ENCODE measurements at regions not wholly inside any gene's neighbourhood (a gene's known extent, or its start where the extent isn't known, plus 50 kb on each side); places are given as distances from the start of the nearest gene placed in this dataset.
"Not testable (repeated sequence)": the region's sequence is repeated elsewhere in the genome, so short reads cannot be mapped to it uniquely, and the experiment has no call there.

DNA sequence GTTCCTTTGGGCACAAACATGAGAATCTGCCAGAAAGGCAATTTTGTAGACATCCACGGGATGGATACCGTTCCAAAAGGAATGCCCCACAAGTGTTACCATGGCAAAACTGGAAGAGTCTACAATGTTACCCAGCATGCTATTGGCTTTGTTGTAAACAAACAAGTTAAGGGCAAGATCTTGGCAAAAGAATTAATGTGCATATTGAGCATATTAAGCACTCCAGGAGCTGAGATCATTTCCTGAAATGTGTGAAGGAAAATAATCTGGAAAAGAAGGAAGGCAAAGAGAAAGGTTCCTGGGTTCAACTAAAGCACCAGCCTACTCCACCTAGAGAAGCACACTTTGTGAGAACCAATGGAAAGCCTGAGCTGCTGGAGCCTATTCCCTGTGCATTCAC lies 103.9 kb upstream of the ARG1 start:
- Histone ChIP-seq H3K4me3 (no peak overlapping the region), H3K27me3 (peaks cover 0 to 3% of the 10 kb centered on the region in 2 donors)
- intact Hi-C loops (cut with DNase I; ENCODE audit: low total_unique reads): no loop called here

GRCh38 chr6:131470534-131470933 lies 102.5 kb upstream of the ARG1 start:
- intact Hi-C loops (cut with DNase I; ENCODE audit: low total_unique reads): no loop called here
- Histone ChIP-seq H3K4me1 (no peaks in the 10 kb centered on the region), H3K27ac (no peak overlapping the region), H3K36me3 (no peaks in the 10 kb centered on the region), H3K4me3 (no peak overlapping the region), H3K27me3 (peaks cover 0 to 3% of the 10 kb centered on the region in 2 donors), H3K9me3 (no peaks in the 10 kb centered on the region)
- TF ChIP-seq, protein P1, sequence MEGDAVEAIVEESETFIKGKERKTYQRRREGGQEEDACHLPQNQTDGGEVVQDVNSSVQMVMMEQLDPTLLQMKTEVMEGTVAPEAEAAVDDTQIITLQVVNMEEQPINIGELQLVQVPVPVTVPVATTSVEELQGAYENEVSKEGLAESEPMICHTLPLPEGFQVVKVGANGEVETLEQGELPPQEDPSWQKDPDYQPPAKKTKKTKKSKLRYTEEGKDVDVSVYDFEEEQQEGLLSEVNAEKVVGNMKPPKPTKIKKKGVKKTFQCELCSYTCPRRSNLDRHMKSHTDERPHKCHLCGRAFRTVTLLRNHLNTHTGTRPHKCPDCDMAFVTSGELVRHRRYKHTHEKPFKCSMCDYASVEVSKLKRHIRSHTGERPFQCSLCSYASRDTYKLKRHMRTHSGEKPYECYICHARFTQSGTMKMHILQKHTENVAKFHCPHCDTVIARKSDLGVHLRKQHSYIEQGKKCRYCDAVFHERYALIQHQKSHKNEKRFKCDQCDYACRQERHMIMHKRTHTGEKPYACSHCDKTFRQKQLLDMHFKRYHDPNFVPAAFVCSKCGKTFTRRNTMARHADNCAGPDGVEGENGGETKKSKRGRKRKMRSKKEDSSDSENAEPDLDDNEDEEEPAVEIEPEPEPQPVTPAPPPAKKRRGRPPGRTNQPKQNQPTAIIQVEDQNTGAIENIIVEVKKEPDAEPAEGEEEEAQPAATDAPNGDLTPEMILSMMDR (IDR thresholded peaks at IDR 0.05): no peak
- DNase-seq: no peak

More for the DNA sequence above, 103.9 kb upstream of the ARG1 start:
- H3K9me3 ChIP-seq: no peaks in the 10 kb centered on the region
- no peak for DNase-seq
- H3K36me3 ChIP-seq: no peaks in the 10 kb centered on the region
- H3K4me1 ChIP-seq: no peaks in the 10 kb centered on the region
- TF ChIP-seq, protein P1 (IDR thresholded peaks at IDR 0.05): no peak
- H3K27ac ChIP-seq: no peak overlapping the region

- Histone ChIP-seq H3K27ac (no peak overlapping the region), H3K4me1 (no peaks in the 10 kb centered on the region), H3K4me3 (no peak overlapping the region), H3K9me3 (no peaks in the 10 kb centered on the region), H3K27me3 (peaks cover 0 to 3% of the 10 kb centered on the region in 2 donors), H3K36me3 (no peaks in the 10 kb centered on the region)
- TF ChIP-seq, protein P1 (IDR thresholded peaks at IDR 0.05): no peak
- no peak for DNase-seq
- intact Hi-C loops (cut with DNase I; ENCODE audit: low total_unique reads): no loop called here
These were observed 101.7 kb upstream of the ARG1 start for GRCh38 chr6:131471331-131471730.

DNA sequence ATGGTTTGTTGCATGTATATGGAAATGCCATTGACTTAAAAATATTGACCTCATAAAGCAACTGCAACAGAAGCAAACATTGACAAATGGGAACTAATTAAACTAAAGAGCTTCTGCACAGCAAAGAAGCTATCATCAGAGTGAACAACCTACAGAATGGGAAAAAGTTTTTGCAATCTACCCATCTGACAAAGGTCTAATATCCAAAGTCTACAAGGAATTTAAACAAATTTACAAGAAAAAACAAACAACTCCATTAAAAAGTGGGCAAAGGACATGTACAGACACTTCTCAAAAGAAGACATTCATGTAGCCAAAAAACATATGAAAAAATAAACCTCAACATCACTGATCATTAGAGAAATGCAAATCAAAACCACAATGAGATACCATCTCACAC lies 99.7 kb upstream of the ARG1 start:
- H3K27ac ChIP-seq; H3K9me3 ChIP-seq; H3K4me3 ChIP-seq; H3K4me1 ChIP-seq; intact Hi-C loops (cut with DNase I; ENCODE audit: low total_unique reads); H3K36me3 ChIP-seq; H3K27me3 ChIP-seq; DNase-seq: not testable (repeated sequence)

GRCh38 chr6:131476362-131476761 lies 96.7 kb upstream of the ARG1 start:
- H3K36me3 ChIP-seq: no peaks in the 10 kb centered on the region
- H3K4me1 ChIP-seq: no peaks in the 10 kb centered on the region
- intact Hi-C loops (cut with DNase I; ENCODE audit: low total_unique reads): no loop called here
- TF ChIP-seq, protein P1 (IDR thresholded peaks at IDR 0.05): no peak
- peaks cover 0 to 3% of the 10 kb centered on the region in 2 donors for H3K27me3 ChIP-seq
- no peak overlapping the region for H3K27ac ChIP-seq
- no peak overlapping the region for H3K4me3 ChIP-seq
- H3K9me3 ChIP-seq: no peaks in the 10 kb centered on the region
- DNase-seq: no peak

DNA sequence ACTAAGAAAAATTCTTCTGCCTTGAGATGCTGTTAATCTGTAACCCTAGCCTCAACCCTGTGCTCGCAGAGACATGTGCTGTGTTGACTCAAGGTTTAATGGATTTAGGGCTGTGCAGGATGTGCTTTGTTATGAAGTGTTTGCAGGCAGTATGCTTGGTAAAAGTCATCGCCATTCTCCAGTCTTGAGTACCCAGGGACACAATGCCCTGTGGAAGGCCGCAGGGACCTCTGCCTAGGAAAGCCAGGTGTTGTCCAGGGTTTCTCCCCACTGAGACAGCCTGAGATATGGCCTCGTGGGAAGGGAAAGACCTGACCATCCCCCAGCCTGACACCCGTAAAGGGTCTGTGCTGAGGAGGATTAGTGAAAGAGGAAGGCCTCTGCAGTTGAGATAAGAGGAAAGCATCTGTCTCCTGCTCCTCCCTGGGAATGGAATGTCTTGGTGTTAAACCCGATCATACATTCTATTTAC lies 94.2 kb upstream of the ARG1 start:
- intact Hi-C loops (cut with DNase I; ENCODE audit: low total_unique reads): not testable (repeated sequence)

DNA sequence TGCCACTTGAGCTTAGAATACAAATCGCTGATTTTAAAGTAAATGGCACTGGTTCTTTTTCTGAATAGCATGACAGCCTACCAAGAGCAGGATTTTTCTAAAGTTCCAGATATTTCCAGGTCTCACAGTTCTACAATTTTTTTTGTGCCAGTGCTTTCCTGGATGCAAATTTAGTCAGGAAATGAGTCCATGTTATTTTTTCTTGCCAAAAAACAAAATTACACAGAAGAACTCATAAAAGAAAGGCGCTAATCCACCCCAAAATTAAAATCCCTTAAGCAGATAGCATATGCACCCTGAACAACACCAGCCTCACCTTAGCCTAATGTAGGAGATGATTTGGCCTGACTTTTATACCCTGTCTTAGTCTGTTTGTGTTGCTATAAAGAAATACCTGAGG lies 86.4 kb upstream of the ARG1 start:
- no peaks in the 10 kb centered on the region for H3K9me3 ChIP-seq
- H3K36me3 ChIP-seq: no peaks in the 10 kb centered on the region
- H3K4me1 ChIP-seq: no peaks in the 10 kb centered on the region
- H3K4me3 ChIP-seq: no peak overlapping the region
- H3K27me3 ChIP-seq: no peaks in the 10 kb centered on the region
- no peak overlapping the region for H3K27ac ChIP-seq
- DNase-seq: no peak
- TF ChIP-seq, protein P1 (IDR thresholded peaks at IDR 0.05): no peak
- intact Hi-C loops (cut with DNase I; ENCODE audit: low total_unique reads): no loop called here

More for the DNA sequence above, 94.2 kb upstream of the ARG1 start:
- DNase-seq, H3K4me1 ChIP-seq, H3K27ac ChIP-seq, H3K27me3 ChIP-seq, H3K36me3 ChIP-seq, H3K4me3 ChIP-seq, H3K9me3 ChIP-seq: not testable (repeated sequence)
